GM12875 (cell line): ENCODE measurements at regions not wholly inside any gene's neighbourhood (a gene's known extent, or its start where the extent isn't known, plus 50 kb on each side); places are given as distances from the start of the nearest gene placed in this dataset.
"Not testable (repeated sequence)": the region's sequence is repeated elsewhere in the genome, so short reads cannot be mapped to it uniquely, and the experiment has no call there.

Experiments
- H3K4me3 ChIP-seq: one replicate; pipeline ENCODE4 v1.5.1; 2011; ENCODE audit warnings: low read depth, low read length, control low read depth
- TF ChIP-seq, protein P1 (sequence below): IDR thresholded peaks from 2 replicates; pipeline ENCODE4 v1.5.1; 2011; ENCODE audit warnings: low read depth, mild to moderate bottlenecking, control low read depth, inconsistent platforms, low read length, moderate library complexity, borderline replicate concordance; ENCODE audit not compliant: insufficient read depth

DNA sequence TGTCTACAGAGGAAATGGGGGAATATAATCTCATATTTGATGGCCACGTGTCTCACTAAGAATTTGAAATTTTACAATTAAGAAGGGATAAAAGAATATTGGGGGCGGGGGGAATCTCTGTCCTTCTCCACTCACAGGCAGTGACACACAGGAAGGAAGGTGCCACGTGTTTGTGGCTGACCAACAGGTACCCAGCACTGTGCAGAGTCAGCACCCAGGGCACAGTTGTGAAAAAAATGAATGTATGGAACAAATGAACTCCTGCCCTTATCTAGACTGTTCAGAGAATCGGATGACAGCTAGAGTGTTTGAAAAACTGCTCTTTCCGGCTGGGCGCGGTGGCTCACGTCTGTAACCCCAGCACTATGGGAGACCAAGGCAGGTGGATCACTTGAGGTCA lies 317.0 kb upstream of the MYT1L start:
- TF ChIP-seq, protein P1, sequence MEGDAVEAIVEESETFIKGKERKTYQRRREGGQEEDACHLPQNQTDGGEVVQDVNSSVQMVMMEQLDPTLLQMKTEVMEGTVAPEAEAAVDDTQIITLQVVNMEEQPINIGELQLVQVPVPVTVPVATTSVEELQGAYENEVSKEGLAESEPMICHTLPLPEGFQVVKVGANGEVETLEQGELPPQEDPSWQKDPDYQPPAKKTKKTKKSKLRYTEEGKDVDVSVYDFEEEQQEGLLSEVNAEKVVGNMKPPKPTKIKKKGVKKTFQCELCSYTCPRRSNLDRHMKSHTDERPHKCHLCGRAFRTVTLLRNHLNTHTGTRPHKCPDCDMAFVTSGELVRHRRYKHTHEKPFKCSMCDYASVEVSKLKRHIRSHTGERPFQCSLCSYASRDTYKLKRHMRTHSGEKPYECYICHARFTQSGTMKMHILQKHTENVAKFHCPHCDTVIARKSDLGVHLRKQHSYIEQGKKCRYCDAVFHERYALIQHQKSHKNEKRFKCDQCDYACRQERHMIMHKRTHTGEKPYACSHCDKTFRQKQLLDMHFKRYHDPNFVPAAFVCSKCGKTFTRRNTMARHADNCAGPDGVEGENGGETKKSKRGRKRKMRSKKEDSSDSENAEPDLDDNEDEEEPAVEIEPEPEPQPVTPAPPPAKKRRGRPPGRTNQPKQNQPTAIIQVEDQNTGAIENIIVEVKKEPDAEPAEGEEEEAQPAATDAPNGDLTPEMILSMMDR, result no peak
- H3K4me3 ChIP-seq, result no peak overlapping the region

DNA sequence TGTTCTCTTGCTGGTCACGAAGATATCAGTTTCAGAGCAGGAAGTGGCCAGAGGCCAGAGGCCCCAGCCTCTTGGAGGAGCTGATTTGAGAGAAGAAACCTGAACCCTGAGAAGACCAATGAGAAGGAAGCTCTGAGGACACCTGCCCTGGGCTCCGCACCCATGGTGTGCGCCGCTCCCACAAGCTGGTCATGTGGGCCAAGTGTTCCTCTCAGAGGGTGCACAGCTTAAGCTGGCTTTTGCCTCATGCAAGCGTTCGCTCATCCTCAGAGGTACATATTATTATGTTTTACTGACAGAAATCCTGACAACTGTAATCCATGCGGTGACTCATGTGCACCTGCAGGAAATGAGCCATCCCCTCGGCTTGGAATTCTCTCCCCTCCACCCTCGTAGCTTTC lies 316.1 kb upstream of the MYT1L start:
- no peak overlapping the region for H3K4me3 ChIP-seq
- TF ChIP-seq, protein P1, result no peak

DNA sequence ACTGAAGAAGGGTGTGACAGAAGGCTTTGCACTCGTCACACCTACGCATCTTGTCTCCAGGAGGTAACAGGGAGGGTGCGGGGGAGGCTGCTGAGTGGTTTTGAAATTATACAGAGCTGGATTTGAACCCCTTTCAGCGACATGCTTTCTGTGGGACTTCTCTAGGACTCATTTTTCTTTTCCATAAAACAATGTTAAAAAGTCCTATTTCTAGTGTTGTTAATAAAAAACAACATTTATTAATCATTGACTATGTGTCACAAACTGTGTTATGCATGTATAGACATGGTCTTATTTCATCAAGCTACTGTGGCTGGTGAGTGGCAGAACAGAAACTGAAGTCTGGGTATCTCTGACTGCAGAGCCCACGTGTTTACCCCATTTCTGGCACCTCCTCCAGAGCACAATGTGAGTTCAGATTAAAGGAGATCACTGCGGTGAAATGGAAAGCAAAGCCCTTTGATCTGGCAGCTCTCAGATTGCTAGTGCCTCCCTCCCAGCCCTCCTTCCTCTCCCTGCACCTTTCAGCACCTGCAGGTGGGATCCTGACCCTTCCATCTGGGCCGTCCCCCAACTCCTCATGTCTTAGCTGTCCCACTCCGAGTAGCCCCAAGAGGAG lies 315.5 kb upstream of the MYT1L start:
- TF ChIP-seq, protein P1, result no peak
- no peak overlapping the region for H3K4me3 ChIP-seq

DNA sequence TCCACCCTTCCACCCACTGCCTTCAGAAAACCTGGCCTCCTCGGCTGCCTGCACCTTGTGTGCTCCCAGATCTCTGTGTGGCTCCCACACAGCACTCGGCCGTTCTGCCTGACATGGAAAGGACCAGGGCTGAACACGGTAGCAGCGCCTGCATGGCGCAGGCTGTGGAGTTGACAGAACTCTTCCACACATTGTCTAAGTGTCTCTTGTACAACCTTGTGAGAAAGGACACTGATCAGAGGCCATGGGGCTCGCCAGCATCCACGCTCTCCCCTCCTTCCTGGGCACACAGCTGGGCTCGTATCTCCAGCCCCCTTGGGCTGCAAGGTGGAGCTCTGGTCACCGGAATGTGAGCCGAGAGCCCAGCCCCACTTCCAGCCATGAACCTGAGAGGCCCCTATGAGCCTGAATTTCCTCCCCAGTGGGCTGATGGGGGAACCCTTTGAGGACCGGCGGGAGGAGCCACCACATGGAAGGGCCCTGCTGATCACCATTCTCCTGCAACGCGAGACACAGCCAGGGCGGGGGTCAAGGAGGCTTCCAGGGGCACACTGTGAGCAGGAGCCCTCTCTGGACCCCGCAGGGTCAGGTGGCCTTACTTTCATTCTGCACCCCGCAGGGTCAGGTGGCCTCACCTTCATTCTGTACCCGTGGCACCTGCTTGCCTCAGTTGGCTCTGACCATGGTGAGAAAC lies 314.2 kb upstream of the MYT1L start:
- H3K4me3 ChIP-seq, result no peak overlapping the region
- TF ChIP-seq, protein P1, result no peak

DNA sequence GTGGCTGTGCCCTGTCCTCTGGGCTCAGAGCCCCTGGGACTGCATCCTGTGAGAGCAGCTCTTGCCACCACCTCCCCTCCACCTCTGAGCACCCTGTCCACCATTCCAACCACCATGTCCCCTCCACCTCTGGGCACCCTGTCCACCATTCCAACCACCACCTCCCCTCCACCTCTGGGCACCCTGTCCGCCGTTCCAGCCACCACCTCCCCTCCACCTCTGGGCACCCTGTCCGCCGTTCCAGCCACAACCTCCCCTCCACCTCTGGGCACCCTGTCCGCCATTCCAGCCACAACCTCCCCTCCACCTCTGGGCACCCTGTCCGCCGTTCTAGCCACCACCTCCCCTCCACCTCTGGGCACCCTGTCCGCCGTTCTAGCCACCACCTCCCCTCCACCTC lies 313.7 kb upstream of the MYT1L start:
- H3K4me3 ChIP-seq, result not testable (repeated sequence)

DNA sequence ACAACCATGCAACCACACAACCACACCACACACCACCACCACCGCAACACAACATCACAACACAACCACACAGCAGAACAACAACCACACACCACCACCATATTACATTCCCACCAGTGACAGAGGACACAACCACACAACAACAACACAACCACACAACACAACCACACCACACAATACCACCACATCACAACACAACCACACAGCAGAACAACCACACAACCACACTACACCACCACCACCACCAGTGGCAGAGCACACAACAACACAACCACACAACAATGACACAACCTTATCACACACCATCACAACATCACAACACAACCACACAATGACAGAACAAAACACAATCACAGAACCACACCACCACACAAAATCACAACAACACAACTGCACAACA lies 313.0 kb upstream of the MYT1L start:
- TF ChIP-seq, protein P1, result no peak
- H3K4me3 ChIP-seq, result no peak overlapping the region

DNA sequence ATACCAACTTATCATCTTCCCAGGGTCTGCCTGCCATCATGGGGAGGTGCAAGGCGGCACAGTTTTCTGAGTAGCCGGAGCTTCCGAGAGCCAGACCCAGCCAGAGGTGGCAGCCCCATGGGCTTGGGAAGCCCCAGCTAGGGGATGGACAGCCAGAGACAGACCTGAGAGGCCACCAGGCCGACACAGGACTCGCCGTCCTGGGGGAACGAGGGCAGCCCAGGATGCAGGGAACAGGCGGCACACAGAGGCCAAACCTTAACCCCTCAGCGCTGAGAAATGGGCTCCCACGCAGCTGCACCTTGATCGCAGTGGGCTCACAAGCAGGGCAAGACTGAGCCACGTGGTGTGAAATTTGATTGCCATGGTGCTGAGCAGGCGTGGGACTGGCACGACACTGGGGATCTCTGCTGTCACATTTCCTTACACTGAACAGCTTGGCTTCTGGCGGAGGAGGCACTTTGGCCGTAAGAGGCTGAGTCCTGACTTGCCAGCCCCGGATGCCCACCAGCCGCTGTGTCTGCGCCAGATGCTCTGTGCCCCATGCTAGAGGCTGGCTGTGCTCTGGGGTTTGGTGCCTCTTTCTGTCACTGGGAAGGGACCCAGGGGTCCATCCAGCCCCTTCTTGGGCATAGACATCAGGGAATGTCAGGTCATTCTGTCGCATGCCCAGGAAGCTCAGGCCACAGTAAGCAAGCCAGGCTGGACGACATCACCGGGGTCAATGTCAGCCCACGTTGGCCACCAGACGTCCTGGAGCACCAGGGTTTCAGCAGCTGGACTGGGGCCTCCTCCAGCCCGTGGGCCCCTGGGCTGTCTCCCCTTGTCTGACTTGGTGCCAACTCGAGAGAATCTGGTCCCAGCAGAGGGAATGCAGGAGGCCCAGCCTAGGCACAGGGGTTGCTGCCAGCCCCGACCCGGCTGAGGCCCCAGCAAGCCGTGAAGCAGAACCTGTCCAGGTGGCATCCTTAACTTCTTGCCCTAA lies 312.1 kb upstream of the MYT1L start:
- TF ChIP-seq, protein P1, result no peak
- no peak overlapping the region for H3K4me3 ChIP-seq
